ENCODE measurements at regions not wholly inside any gene's neighbourhood (a gene's known extent, or its start where the extent isn't known, plus 50 kb on each side); places are given as distances from the start of the nearest gene placed in this dataset.
"Not testable (repeated sequence)": the region's sequence is repeated elsewhere in the genome, so short reads cannot be mapped to it uniquely, and the experiment has no call there.

DNA sequence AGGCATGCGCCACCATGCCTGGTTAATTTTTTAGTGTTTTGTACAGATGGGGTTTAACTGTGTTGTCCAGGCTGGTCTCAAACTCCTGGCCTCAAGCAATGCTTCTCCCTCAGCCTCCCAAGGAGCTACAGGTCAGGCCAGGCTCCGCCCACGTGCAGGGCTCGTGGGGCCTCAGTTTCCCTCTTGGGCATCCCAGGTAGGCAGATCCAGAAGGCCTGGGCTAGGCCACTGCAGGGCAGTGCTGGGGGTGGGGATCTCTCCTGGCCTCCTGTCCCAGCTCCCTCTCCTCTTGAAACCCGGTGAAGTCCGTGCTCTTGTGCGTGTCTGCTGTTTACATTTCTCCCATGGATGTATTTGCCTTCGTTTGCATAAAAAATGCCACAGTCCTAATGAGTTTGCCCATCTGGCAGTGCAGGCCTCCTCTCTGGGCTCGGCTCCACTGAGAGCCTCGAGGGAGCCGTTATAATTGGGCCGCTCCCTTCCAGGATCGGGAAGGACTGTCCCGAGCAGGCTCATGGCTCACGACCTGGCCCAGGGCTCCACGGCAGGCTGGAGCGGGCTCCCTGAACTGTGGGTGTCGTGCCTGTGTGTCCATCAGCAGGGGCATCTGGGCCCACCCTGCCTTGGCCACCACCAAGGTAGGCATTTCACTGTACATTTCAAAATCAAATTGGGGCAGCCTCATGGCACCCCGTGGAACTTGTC lies 52.6 kb upstream of the RUFY1 start:
- no peak for DNase-seq

GRCh38 chr5:179495906-179496455 lies 54.4 kb upstream of the RUFY1 start:
- DNase-seq, result no peak

GRCh38 chr5:179494774-179495526 lies 55.4 kb upstream of the RUFY1 start:
- no peak for DNase-seq

- DNase-seq, result no peak
These were observed 61.4 kb upstream of the RUFY1 start for GRCh38 chr5:179488975-179489374.

DNA sequence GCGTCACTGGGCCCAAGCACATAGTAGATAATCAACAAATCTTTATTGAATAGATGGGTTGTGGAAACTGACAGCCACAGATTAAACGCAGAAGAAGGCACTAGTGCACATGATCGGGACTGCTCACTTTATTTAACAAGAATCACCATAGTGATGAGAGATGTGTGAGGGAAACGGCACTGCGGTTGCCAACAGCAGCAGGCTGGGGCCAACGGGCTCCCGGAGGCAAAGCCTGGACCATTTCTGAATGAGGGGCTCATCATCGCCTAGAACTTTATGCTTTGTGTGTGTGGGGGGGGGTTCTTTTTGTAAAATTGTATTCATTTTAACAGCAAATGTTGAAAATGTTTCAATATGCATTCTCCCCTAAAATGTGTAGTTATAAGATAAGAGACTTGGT lies 61.9 kb upstream of the RUFY1 start:
- no peak for DNase-seq

- DNase-seq, result no peak
These were observed 63.2 kb upstream of the RUFY1 start for GRCh38 chr5:179487145-179487544.

- no peak for DNase-seq
These were observed 63.7 kb upstream of the RUFY1 start for GRCh38 chr5:179486596-179487051.

DNA sequence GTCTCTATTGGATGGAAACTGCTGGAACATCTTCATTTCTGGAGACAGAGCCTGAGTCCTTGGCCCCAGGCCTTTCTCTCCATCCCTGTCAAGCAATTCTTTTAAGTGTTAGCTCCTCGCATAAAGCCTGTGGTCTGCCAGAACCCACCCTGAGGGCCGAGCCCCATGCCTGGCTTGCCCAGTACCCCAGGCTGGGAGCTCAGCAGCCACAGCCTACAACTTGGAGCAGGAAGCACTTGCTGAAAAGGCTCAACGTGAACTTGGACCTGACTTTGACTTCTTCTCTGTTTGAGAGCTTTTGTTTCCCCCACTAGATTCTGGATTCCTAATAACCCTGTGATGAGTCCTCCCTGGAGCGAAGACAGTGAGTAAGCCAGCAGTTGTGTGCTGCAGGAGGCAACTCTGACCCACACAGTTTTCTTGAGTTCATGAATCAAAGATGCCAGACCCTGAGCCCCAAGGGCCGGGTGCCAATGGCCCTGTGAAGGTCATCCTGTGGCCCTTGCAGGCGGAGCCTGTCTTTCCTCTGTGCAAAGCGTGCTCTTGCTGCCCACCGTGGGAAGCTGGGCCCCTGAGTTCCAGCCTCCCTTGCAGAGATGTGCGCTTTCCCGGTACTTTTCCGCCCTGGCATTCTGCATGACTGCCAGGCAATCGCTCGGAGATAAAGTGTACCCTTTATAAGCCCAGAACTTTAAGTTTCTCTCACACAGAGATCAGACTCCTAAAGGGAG lies 64.3 kb upstream of the RUFY1 start:
- no peak for DNase-seq

DNA sequence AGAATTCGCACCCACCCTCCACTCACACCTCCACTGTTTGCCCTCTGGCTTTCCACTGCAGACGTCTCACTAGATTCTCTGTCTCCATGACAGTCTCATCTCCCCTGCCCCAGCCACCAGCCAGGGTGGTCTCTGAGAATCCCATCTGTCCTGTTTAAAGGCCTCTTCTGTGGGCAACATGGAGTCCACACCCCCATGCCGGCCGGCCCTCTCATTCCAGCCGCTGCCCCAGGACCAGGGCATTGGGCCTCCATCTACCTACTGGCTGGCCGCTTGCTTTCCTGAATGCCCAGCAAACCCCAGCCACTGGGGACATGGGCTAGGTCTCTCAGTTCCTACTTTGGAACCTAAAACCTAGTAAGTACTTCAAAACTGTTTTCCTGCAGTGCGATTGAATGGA lies 65.6 kb upstream of the RUFY1 start:
- no peak for DNase-seq

- no peak for DNase-seq
These were observed 66.2 kb upstream of the RUFY1 start for GRCh38 chr5:179484201-179484600.

- DNase-seq, result no peak
These were observed 71.7 kb upstream of the RUFY1 start for GRCh38 chr5:179478624-179479023.

GRCh38 chr5:179475208-179475751 lies 75.1 kb upstream of the RUFY1 start:
- no peak for DNase-seq

DNA sequence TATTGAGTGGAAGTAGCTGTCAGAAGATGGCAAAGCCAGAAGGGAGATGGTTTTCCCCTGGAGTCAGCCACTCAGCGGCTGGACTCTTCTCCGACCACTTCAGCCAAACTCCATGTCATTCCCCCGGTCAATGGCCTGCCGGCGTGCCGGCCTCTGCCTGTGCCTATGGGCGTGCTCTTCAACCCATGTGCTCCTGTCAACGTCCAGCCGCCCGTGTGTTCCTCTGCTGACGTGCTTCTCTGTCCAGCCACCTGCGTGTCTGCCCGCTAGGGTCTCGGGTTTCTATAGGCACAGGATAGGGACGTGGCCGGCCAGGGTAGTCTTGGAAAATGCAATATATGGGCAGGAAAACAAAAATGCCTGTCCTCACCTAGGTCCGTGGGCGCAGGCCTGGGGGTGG lies 77.7 kb upstream of the RUFY1 start:
- no peak for DNase-seq

DNA sequence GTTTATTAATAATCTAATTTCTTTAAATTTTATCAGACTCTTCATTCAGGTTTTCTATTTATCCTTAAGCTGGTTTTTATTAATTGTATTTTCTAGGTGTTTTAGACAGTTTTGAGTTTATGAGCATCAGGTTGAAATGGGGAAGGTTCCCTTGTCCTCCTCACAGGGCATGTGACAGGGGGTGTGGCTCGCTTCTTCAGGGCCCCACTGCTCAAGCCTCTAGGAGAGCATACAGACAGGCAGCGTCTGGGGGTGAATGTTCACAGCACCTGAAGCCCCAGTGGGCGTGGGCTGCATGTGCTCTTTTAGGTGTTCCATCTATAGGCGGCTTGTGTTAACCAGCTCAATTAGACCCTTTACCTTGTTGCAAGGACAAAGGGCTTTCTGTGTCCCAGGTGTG lies 78.2 kb upstream of the RUFY1 start:
- DNase-seq, result no peak

DNA sequence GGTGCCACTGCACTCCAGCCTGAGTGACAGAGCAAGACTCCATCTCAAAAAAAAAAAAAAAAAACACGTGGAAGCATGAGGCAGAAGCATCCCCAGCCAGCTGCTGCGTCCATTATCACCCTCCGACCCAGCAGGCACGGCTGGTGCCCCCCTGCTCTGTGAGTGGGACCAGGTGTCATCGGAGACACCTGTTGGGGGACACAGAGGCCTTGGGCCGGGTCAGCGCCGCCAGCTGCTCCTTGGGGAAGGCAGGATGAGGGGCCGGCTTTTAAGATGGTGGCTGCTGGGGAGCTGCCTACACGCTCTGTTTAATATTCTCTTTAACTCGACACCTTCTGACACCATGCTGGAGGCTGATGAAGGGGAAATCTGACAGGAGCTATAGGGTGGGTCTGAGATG lies 80.2 kb upstream of the RUFY1 start:
- DNase-seq, result no peak

DNA sequence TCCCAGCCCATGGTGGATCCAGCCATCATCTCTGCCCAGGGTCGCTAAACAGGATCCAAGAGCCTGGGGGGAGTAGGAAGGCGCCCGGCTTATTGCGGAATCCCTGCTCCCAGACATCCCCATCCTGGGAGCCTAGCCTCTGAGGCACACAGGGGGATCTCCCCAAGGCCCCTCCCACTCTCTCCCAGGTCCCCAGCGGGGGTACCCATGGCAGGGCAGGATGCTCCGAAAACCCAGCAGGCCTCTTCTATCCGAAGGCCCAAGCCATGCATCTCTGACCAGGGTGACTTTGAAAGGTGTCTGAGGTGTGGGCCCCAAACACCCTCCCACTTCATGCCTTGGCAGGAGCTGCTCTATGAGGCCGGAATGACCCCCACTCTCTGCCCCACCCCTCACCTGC lies 81.7 kb upstream of the RUFY1 start:
- DNase-seq, result no peak

- DNase-seq, result no peak
These were observed 82.9 kb upstream of the RUFY1 start for GRCh38 chr5:179467441-179467840.

DNA sequence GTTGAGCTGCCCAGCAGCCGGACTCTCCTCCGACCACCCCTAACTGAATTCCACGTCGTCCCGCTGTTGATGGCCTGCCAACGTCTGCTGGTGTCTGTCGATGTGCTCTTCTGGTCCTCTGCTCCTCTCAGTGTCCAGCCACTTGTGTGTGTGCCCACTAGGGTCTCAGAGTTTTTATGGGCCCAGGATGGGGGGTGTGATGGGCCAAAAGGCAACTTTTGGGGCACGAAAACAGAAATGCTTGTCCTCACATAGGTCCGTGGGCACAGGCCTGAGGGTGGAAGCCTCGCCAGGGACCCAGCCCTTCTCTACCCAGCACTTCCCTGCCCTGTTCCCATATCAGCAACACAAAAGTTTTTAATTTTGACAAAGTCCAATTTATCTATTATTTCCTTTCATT lies 85.7 kb upstream of the RUFY1 start:
- DNase-seq, result no peak

DNA sequence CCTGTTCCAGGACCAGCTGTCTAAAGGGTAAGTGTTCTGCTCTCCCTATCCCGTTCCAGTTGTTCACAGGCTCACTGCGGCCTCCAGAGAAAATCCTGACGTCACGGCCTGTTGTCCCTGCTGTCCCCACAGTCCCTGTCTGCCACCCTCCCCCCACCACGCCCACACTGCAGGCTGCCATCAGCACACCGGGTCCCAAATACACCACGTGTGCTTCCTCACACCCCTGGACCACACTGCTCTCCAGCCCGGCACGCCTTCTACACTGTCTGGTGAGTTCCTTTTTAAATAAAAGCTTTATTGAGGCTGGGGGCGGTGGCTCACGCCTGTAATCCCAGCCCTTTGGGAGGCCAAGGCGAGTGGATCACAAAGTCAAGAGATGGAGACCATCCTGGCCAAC lies 88.3 kb upstream of the RUFY1 start:
- no peak for DNase-seq

DNA sequence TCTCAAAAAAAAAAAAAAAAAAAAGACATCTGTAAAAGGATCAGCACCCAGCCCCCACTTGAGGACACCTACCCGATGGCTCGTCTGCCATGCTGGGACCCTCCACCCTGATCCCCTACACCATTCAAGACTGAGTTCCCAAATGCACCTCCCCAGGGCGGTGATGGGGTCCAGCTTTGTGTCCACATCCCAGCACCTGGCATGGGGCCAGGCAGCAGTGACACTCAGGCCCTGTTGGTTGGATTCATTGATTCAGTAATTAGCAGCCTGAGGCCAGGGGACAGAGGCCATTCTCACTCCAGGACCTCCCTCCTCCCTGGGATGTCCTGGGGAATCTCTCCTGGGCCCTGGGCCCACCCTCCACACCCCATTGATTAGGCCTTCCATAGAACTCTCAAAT lies 88.8 kb upstream of the RUFY1 start:
- DNase-seq, result no peak

DNA sequence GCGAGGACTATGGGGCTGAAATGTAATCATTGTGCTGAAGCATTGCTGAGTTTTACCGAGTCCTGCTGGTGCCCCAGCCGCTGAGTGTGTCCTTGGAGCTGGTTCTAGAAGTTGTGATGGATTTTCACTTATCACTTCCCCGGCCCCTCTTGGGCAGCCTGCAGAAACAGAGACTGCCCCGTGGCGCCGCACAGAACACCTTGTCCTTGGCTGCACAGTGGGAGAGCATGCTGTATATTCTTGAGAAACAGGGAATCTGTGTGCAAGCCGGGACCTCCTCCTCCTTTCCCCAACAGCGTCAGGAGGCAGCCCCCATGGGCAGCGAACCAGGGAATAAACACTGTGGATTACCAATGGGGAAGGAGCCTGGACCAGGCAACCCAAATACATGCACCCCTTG lies 90.6 kb upstream of the RUFY1 start:
- no peak for DNase-seq

GRCh38 chr5:179457612-179458011 lies 92.7 kb upstream of the RUFY1 start:
- DNase-seq, result no peak

- DNase-seq, result not testable (repeated sequence)
These were observed 94.3 kb upstream of the RUFY1 start for GRCh38 chr5:179456075-179456474.
